ENCODE measurements at regions not wholly inside any gene's neighbourhood (a gene's known extent, or its start where the extent isn't known, plus 50 kb on each side); places are given as distances from the start of the nearest gene placed in this dataset.

- Mint-ChIP-seq H3K36me3 (ENCODE audit: insufficient read depth in 2 of 2) (no peaks in the 10 kb centered on the region), H3K27me3 (ENCODE audit: low read depth) (peaks cover 7% of the 10 kb centered on the region), H3K4me1 (ENCODE audit: low read depth) (no peaks in the 10 kb centered on the region), H3K4me3 (no peak overlapping the region), H3K9me3 (no peaks in the 10 kb centered on the region), H3K27ac (no peak overlapping the region)
- no peak for ATAC-seq (replicated peaks in 1 of 2)
- DNase-seq, result no peak
These were observed 60.3 kb upstream of the PPP2R3A start for GRCh38 chr3:135905058-135905724.

DNA sequence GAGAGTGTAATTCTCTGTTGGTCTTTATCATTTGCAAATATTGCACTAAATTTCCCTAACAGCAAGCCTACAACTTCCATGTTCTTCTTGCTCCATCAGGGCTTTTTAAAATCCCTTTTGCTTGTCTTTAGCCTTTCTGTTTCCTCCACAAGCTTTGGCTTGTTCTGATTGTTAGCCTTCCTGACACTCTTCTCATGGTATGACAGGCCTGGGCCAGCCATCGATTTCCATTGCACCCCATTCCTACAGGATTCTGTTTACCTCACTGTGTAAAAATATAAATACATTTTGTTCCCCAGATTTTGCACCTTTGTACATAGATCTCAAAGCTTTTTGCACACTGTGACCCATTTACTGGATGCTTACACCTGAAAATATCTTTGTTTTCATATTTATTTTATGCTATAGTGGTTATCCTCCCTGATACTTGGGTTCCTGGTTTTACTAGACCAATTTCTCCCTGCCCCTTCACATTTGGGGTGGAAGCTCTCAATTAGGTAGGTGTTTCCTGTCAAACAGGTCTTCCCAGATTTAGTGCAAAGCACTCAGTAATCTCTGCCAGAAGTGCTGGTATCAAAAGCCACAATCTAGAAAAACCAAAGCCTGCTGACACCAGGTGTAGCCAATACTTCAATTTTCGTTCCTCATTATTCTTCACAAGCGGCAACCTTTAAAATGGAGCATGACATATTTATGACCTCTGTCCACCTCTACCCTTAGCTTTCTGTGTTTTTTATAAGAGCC lies 57.9 kb upstream of the PPP2R3A start:
- H3K36me3 Mint-ChIP-seq (ENCODE audit: insufficient read depth in 2 of 2), result no peaks in the 10 kb centered on the region
- no peaks in the 10 kb centered on the region for H3K9me3 Mint-ChIP-seq
- H3K4me1 Mint-ChIP-seq (ENCODE audit: low read depth), result no peaks in the 10 kb centered on the region
- peaks cover 7% of the 10 kb centered on the region for H3K27me3 Mint-ChIP-seq (ENCODE audit: low read depth)
- no peak overlapping the region for H3K27ac Mint-ChIP-seq
- H3K4me3 Mint-ChIP-seq, result no peak overlapping the region
- DNase-seq, result no peak
- ATAC-seq (replicated peaks in 1 of 2), result no peak

DNA sequence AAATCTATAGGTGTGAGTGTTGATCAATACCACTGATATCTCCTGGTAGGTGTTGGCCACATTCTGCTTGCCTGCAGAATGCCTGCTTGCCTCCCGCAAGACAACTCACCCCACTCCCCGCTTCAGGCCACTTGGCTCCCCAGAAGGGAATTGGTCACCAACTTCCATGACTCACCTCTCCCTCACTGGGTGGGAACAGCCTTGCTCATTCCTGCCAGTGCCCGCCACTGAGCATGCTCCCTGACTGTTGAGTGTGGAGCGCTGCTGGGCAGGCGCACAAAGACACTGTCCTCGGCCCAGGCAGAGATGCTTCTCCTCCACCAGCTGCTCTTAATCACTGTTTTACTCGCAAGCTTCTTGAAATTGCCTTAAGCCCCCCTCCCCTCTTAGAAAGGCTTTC lies 57.3 kb upstream of the PPP2R3A start:
- no peaks in the 10 kb centered on the region for H3K4me1 Mint-ChIP-seq (ENCODE audit: low read depth)
- no peak for ATAC-seq (replicated peaks in 1 of 2)
- H3K27me3 Mint-ChIP-seq (ENCODE audit: low read depth), result peaks cover 7% of the 10 kb centered on the region
- DNase-seq, result no peak
- H3K4me3 Mint-ChIP-seq, result no peak overlapping the region
- no peaks in the 10 kb centered on the region for H3K9me3 Mint-ChIP-seq
- H3K27ac Mint-ChIP-seq, result no peak overlapping the region
- no peaks in the 10 kb centered on the region for H3K36me3 Mint-ChIP-seq (ENCODE audit: insufficient read depth in 2 of 2)

DNA sequence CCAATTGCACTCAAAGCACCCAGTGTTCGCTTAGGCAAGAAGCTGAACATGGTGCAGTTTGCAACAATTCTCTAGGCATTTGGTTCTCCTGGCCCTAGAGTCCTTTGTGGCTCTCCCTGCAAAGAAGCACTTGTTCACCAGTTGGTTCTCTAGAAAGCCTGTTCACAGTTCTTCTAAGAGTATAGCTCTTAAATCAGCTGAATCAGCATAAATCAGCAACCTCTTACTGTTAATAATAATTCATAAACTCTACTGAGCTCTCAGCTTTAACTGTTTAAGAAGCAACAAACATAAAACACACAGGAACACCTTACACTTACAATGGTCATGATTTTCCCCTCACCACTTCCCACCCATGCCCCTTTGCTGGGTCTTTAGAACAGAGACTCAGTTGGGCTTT lies 56.8 kb upstream of the PPP2R3A start:
- no peaks in the 10 kb centered on the region for H3K9me3 Mint-ChIP-seq
- DNase-seq (no peak), ATAC-seq (replicated peaks in 1 of 2) (no peak)
- H3K36me3 Mint-ChIP-seq (ENCODE audit: insufficient read depth in 2 of 2), result no peaks in the 10 kb centered on the region
- peaks cover 7% of the 10 kb centered on the region for H3K27me3 Mint-ChIP-seq (ENCODE audit: low read depth)
- no peak overlapping the region for H3K27ac Mint-ChIP-seq
- no peak overlapping the region for H3K4me3 Mint-ChIP-seq
- no peaks in the 10 kb centered on the region for H3K4me1 Mint-ChIP-seq (ENCODE audit: low read depth)

DNA sequence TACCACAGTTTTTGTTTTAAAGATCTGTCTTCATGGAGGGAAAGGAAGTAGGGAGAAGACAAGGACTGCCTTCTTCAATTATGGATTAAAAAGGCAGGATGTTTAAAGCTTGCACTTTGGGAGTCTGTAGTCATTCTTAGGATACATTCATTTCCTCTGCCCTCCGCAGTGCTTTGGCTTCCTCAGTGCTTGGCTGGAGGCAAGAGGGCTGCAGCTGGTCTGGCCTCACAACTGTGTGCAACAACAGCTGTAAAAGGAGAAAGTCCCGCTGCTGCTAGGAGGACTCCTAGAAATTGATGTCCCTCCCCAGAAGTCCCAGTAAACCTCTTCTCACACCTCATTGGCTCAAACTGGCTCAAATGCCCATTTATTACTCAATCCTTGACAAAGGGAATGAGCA lies 54.4 kb upstream of the PPP2R3A start:
- Mint-ChIP-seq H3K36me3 (ENCODE audit: insufficient read depth in 2 of 2) (no peaks in the 10 kb centered on the region), H3K27me3 (ENCODE audit: low read depth) (no peaks in the 10 kb centered on the region), H3K4me1 (ENCODE audit: low read depth) (no peaks in the 10 kb centered on the region), H3K27ac (no peak overlapping the region), H3K9me3 (no peaks in the 10 kb centered on the region), H3K4me3 (no peak overlapping the region)
- ATAC-seq (replicated peaks in 1 of 2) (no peak), DNase-seq (no peak)

DNA sequence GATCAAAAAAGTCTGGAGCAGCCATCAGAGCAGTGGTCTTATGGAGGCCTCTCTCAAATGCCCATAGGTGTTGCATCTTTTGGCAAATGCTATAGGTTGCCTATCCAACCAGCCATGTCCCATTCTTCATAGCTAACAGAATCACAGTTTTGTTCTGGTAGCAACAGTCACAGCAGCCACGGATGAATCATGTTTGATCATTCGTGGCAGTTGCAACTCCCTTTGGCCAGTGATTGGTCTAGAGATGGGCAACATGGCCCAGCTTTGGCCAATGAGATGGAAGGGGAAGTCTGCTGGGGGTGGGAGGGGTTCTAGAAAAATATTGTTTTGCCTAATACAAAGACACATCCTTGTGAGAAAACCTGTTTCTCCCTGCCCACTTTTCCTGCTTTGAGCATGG lies 50.3 kb upstream of the PPP2R3A start:
- no peak overlapping the region for H3K27ac Mint-ChIP-seq
- no peak for DNase-seq

More for the DNA sequence above, 50.3 kb upstream of the PPP2R3A start:
- no peak for ATAC-seq (replicated peaks in 1 of 2)
- Mint-ChIP-seq H3K4me1 (ENCODE audit: low read depth) (no peaks in the 10 kb centered on the region), H3K4me3 (no peak overlapping the region), H3K36me3 (ENCODE audit: insufficient read depth in 2 of 2) (no peaks in the 10 kb centered on the region), H3K9me3 (no peaks in the 10 kb centered on the region), H3K27me3 (ENCODE audit: low read depth) (no peaks in the 10 kb centered on the region)

All from activated T-cell treated with anti-CD3 and anti-CD28 coated beads, Interleukin-2, amount 50 U/mL, for 72 hours (primary cell).